ENCODE measurements at regions not wholly inside any gene's neighbourhood (a gene's known extent, or its start where the extent isn't known, plus 50 kb on each side); places are given as distances from the start of the nearest gene placed in this dataset.

DNA sequence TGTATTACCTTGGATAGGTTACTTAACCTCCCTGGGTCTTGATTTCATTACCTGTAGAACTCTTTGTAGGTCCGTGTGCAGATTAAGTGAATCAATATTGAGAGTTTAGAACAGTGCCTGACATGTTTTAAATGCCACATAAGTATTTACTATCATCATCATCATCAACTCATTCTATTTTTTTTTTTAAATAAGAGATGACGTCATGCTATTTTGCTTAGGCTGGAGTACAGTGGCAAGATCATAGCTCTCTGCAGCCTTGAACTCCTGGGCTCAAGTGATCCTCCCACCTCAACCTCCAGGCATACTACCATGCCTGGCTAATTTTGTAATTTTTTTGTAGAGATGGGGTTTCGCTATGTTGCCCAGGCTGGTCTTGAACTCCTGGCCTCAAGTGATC, 132.0 kb upstream of the FZD8 start:
- H4K91ac ChIP-seq (replicated peaks; ENCODE audit: insufficient read length, low read length): no peak overlapping the region
- H4K20me1 ChIP-seq (replicated peaks in 1 of 2; ENCODE audit: control insufficient read depth in 1 of 2, insufficient read depth in 2 of 2, low read length in 2 of 2): no peaks in the 10 kb centered on the region
- H2AK5ac ChIP-seq (ENCODE audit: low read depth, low read length): no peak overlapping the region
- no peak overlapping the region for H3K23ac ChIP-seq (ENCODE audit: insufficient read length)
- no peak overlapping the region for H3K18ac ChIP-seq (ENCODE audit: extremely low read depth, low read length)
- no peaks in the 10 kb centered on the region for H3K36me3 ChIP-seq (ENCODE audit: control insufficient read depth in 2 of 4, insufficient read depth in 4 of 4, low read length in 3 of 4)
- H3K4ac ChIP-seq (replicated peaks; ENCODE audit: insufficient read length, low read depth, low read length): no peak overlapping the region
- H3K4me1 ChIP-seq (replicated peaks in 1 of 4; ENCODE audit: control insufficient read depth in 3 of 4, insufficient read depth in 4 of 4, low read length in 3 of 4): peaks cover 2 to 6% (median 3%) of the 10 kb centered on the region in 4 experiments; a peak in 3 of 7 replicates
- no peak overlapping the region for H2BK12ac ChIP-seq (ENCODE audit: low read depth, low read length)
- no peak overlapping the region for H2BK120ac ChIP-seq (replicated peaks; ENCODE audit: low read depth, low read length)
- no peak overlapping the region for H3K14ac ChIP-seq (ENCODE audit: insufficient read length)
- TF ChIP-seq SAP30 (IDR thresholded peaks at IDR 0.05; ENCODE audit: insufficient read depth, insufficient replicate concordance, low read length) (no peak), TBP (IDR thresholded peaks at IDR 0.05; ENCODE audit: low read depth, low read length) (no peak), TAF1 (IDR thresholded peaks at IDR 0.05; ENCODE audit: low read depth, low read length) (no peak), PHF8 (conservative IDR thresholded peaks at IDR 0.05; ENCODE audit: low read depth, low read length) (no peak), BRCA1 (IDR thresholded peaks at IDR 0.05; ENCODE audit: low read depth, low read length) (no peak), KDM5A (IDR thresholded peaks at IDR 0.05; ENCODE audit: low read length) (no peak), GTF2F1 (IDR thresholded peaks at IDR 0.05; ENCODE audit: borderline replicate concordance, low read depth, low read length) (no peak), RNF2 (IDR thresholded peaks at IDR 0.05; ENCODE audit: borderline replicate concordance, low read depth, low read length, missing control alignments, poor library complexity, severe bottlenecking) (no peak), RAD21 (IDR thresholded peaks at IDR 0.05 in 1 of 2, conservative IDR thresholded peaks at IDR 0.05 in 1 of 2; ENCODE audit: low read depth in 2 of 2, low read length in 2 of 2) (no peak)
- FAIRE-seq (no peak), DNase-seq (ENCODE audit: low read depth in 1 of 2, low spot score in 2 of 2) (no peak)
- WGBS, 2 experiments (ENCODE audit: extremely low coverage in 1 of 2, insufficient coverage in 1 of 2, insufficient read length in 1 of 2, insufficient replicate concordance in 2 of 2, low coverage in 1 of 2, low lambda C conversion rate in 2 of 2, missing lambda C conversion rate in 1 of 2): 90% methylated on average over 3 of the region's 3 CpGs; no CpG with 5 or more reads in 1 of the 2 experiments
- no peaks in the 10 kb centered on the region for H3K79me2 ChIP-seq (ENCODE audit: control insufficient read depth in 1 of 2, insufficient read depth in 2 of 2, low read length in 2 of 2)
- no peak overlapping the region for H3K9ac ChIP-seq (replicated peaks in 1 of 4; ENCODE audit: extremely low read depth in 1 of 4, low read depth in 3 of 4, low read length in 3 of 4)
- no peak overlapping the region for H2BK20ac ChIP-seq (ENCODE audit: low read length)
- no peak overlapping the region for H2BK5ac ChIP-seq (ENCODE audit: low read depth, low read length)
- H2AFZ ChIP-seq (ENCODE audit: low read length): no peak overlapping the region
- POLR2A ChIA-PET (ENCODE audit: partially characterized antibody): interaction anchor here (1.2 kb wide), 1 partner anchor 8 kb away, joined by 4 read pairs; no protein-coding TSS in a partner anchor
- no peaks in the 10 kb centered on the region for H3K9me3 ChIP-seq (ENCODE audit: insufficient read depth in 2 of 2, low read depth in 1 of 2, low read length in 1 of 2)
- no peaks in the 10 kb centered on the region for H3K27me3 ChIP-seq (replicated peaks in 1 of 4; ENCODE audit: control insufficient read depth in 3 of 4, extremely low read depth in 1 of 4, insufficient read depth in 3 of 4, low read length in 3 of 4)
- H3K4me2 ChIP-seq (ENCODE audit: insufficient read depth in 1 of 2, low read depth in 2 of 2, low read length in 2 of 2): no peak overlapping the region
- H4K8ac ChIP-seq (ENCODE audit: extremely low read depth, insufficient read depth, low read length): no peak overlapping the region
- no peaks in the 10 kb centered on the region for H3K23me2 ChIP-seq (ENCODE audit: low read depth, low read length)
- no peaks in the 10 kb centered on the region for H3K79me1 ChIP-seq (ENCODE audit: low read depth, low read length)
- H3K27ac ChIP-seq (ENCODE audit: low read depth, low read length): no peak overlapping the region
- H3K56ac ChIP-seq (replicated peaks; ENCODE audit: insufficient read length, low read depth, low read length): no peak overlapping the region
- no peak overlapping the region for H2BK15ac ChIP-seq (ENCODE audit: low read length)
- H3K4me3 ChIP-seq (ENCODE audit: extremely low read depth in 1 of 4, insufficient read depth in 2 of 4, low read depth in 3 of 4, low read length in 4 of 4): no peak overlapping the region
- H4K5ac ChIP-seq (ENCODE audit: insufficient read length, low read depth, low read length): no peak overlapping the region
- CTCF ChIA-PET (ENCODE audit: partially characterized antibody): interaction anchor here (1.0 to 1.7 kb wide), 2 partner anchors 8 to 23 kb away, joined by 3 to 5 read pairs; no protein-coding TSS in a partner anchor
